Fibroblast of lung (primary cell): ENCODE measurements at regions not wholly inside any gene's neighbourhood (a gene's known extent, or its start where the extent isn't known, plus 50 kb on each side); places are given as distances from the start of the nearest gene placed in this dataset.

Experiments
- EZH2 ChIP-seq: IDR thresholded peaks from 2 replicates; pipeline ENCODE4 v1.5.1; 2012; ENCODE audit warnings: low read length, control low read depth, mild to moderate bottlenecking; ENCODE audit errors: missing control alignments
- TF ChIP-seq, protein P1 (sequence below), 2 donors: IDR thresholded peaks in 1 of 2; conservative IDR thresholded peaks in 1 of 2; 1 replicate in 1 of 2; 2 replicates in 1 of 2; pipeline ENCODE4 v1.5.1; 2011 to 2012; ENCODE audit warnings: low read length in 2 of 2, control low read depth in 1 of 2, inconsistent platforms in 1 of 2, low read depth in 1 of 2, mild to moderate bottlenecking in 1 of 2

DNA sequence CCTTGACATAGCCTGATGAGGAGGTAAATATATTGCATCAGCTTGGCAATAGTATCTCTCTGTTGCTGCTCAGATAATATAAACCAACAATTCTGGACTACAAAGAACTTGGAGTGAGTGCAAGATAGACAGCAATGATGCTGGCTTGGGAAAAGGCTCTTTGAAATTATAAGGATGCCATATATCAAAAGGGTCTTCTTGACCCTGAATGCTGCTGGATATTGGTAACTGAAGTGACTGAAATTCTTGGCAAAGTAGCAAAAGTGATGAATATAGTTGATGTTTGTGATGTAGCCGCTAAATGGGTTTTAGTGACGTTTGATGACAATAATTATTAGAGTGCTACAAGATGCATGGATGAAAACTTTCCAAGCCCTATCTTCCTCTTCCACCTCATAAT is 1391.6 kb downstream of the ADGRL3 start:
- no peak for TF ChIP-seq EZH2
- TF ChIP-seq, protein P1, sequence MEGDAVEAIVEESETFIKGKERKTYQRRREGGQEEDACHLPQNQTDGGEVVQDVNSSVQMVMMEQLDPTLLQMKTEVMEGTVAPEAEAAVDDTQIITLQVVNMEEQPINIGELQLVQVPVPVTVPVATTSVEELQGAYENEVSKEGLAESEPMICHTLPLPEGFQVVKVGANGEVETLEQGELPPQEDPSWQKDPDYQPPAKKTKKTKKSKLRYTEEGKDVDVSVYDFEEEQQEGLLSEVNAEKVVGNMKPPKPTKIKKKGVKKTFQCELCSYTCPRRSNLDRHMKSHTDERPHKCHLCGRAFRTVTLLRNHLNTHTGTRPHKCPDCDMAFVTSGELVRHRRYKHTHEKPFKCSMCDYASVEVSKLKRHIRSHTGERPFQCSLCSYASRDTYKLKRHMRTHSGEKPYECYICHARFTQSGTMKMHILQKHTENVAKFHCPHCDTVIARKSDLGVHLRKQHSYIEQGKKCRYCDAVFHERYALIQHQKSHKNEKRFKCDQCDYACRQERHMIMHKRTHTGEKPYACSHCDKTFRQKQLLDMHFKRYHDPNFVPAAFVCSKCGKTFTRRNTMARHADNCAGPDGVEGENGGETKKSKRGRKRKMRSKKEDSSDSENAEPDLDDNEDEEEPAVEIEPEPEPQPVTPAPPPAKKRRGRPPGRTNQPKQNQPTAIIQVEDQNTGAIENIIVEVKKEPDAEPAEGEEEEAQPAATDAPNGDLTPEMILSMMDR (conservative IDR thresholded peaks at IDR 0.05 in 1 of 2, IDR thresholded peaks at IDR 0.05 in 1 of 2; ENCODE audit: low read depth in 1 of 2, low read length in 2 of 2): no peak
